ENCODE measurements at regions not wholly inside any gene's neighbourhood (a gene's known extent, or its start where the extent isn't known, plus 50 kb on each side); places are given as distances from the start of the nearest gene placed in this dataset.

DNA sequence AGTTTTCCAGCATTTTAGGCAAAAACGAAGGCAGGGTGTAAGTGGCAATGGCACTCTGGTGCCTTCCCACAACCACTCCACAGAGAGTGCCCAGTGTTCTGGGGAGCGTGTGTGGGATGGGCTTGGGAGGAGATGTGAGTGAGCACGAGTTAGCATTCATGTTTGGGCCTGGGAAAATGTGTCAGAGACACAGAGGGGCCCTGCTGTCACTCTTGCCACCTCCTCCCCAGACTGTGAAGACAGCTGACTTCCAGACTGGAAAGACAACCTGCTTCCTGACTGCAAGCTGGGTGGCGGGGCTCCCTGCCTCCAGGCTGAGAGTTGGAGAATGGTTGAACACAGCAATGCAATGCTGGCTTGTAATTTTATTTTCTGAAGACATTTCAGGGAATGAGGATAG is 454.5 kb upstream of the ZMIZ1 start:
- Histone ChIP-seq H3K79me2 (ENCODE audit: control insufficient read depth, insufficient read depth, low read length) (no peaks in the 10 kb centered on the region), H3K27ac (ENCODE audit: low read length in 2 of 2) (no peak overlapping the region), H3K9ac (ENCODE audit: low read length) (no peak overlapping the region), H2AFZ (ENCODE audit: insufficient read depth, low read depth, low read length, poor library complexity, severe bottlenecking) (no peak overlapping the region), H4K20me1 (ENCODE audit: control insufficient read depth, insufficient read depth, low read length, poor library complexity, severe bottlenecking) (no peaks in the 10 kb centered on the region), H3K36me3 (replicated peaks in 1 of 2; ENCODE audit: control extremely low read depth in 1 of 2, control insufficient read depth in 1 of 2, extremely low read depth in 1 of 2, insufficient read depth in 2 of 2, low read length in 1 of 2) (no peaks in the 10 kb centered on the region), H3K4me2 (replicated peaks; ENCODE audit: low read depth, low read length, poor library complexity, severe bottlenecking) (no peak overlapping the region), H3K9me3 (ENCODE audit: control extremely low read depth in 1 of 3, control insufficient read depth in 2 of 3, insufficient read depth in 1 of 3, low read length in 2 of 3) (peaks cover 0 to 3% (median 0%) of the 10 kb centered on the region in 3 donors), H3K4me1 (ENCODE audit: control insufficient read depth in 2 of 2, insufficient read depth in 2 of 2, low read length in 2 of 2) (no peaks in the 10 kb centered on the region), H3K27me3 (replicated peaks in 1 of 4; ENCODE audit: control extremely low read depth in 1 of 4, control insufficient read depth in 3 of 4, insufficient read depth in 4 of 4, low read length in 3 of 4) (peaks cover 0 to 9% (median 0%) of the 10 kb centered on the region in 4 experiments), H3K4me3 (ENCODE audit: control extremely low read depth in 1 of 5, extremely low read depth in 1 of 5, insufficient read depth in 1 of 5, low read depth in 2 of 5, low read length in 4 of 5) (no peak overlapping the region)
- Mint-ChIP-seq H3K27ac (no peak overlapping the region), H3K9me3 (ENCODE audit: insufficient read depth) (no peaks in the 10 kb centered on the region), H3K27me3 (peaks cover 26% of the 10 kb centered on the region), H3K4me3 (no peak overlapping the region), H3K4me1 (no peaks in the 10 kb centered on the region)
- intact Hi-C loops (cut with micrococcal nuclease) = no loop called here
- ChIA-PET CTCF (interaction anchor here (1.2 kb wide), 1 partner anchor 583 kb away, joined by 3 read pairs; no protein-coding TSS in a partner anchor), POLR2A (no interaction called here)
- no peak for ATAC-seq (ENCODE audit: low read depth)
- no peak for DNase-seq
- TF ChIP-seq EZH2 (IDR thresholded peaks at IDR 0.05; ENCODE audit: borderline replicate concordance, insufficient read depth, low read depth, low read length, poor library complexity, severe bottlenecking) = no peak
- TF ChIP-seq, protein P1, sequence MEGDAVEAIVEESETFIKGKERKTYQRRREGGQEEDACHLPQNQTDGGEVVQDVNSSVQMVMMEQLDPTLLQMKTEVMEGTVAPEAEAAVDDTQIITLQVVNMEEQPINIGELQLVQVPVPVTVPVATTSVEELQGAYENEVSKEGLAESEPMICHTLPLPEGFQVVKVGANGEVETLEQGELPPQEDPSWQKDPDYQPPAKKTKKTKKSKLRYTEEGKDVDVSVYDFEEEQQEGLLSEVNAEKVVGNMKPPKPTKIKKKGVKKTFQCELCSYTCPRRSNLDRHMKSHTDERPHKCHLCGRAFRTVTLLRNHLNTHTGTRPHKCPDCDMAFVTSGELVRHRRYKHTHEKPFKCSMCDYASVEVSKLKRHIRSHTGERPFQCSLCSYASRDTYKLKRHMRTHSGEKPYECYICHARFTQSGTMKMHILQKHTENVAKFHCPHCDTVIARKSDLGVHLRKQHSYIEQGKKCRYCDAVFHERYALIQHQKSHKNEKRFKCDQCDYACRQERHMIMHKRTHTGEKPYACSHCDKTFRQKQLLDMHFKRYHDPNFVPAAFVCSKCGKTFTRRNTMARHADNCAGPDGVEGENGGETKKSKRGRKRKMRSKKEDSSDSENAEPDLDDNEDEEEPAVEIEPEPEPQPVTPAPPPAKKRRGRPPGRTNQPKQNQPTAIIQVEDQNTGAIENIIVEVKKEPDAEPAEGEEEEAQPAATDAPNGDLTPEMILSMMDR (IDR thresholded peaks at IDR 0.05) = no peak
- WGBS (ENCODE audit: insufficient coverage) = 83% methylated on average over 1 of the region's 4 CpGs

DNA sequence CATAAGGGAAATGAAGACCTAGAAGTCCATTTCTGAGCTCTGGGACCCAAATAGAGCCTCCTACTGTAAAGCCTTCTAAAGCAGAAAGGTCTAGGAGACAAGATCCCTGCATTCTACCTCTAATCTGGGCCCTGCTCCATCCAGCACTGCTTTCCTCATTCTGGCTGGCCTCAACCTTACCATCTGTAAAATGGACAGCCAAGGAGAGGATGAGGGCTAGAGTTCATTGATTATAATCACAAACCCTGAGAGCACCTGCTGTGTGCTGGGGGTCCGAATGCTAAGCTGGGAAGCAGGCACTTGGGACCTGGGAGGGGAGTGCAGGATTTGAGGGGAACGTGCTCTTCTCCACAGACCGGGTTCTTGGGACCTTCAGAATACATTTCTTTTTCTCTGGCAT is 454.0 kb upstream of the ZMIZ1 start:
- Histone ChIP-seq H3K4me2 (replicated peaks; ENCODE audit: low read depth, low read length, poor library complexity, severe bottlenecking) (no peak overlapping the region), H3K4me1 (ENCODE audit: control insufficient read depth in 2 of 2, insufficient read depth in 2 of 2, low read length in 2 of 2) (no peaks in the 10 kb centered on the region), H3K9ac (ENCODE audit: low read length) (no peak overlapping the region), H3K9me3 (ENCODE audit: control extremely low read depth in 1 of 3, control insufficient read depth in 2 of 3, insufficient read depth in 1 of 3, low read length in 2 of 3) (peaks cover 0 to 3% (median 0%) of the 10 kb centered on the region in 3 donors), H3K79me2 (ENCODE audit: control insufficient read depth, insufficient read depth, low read length) (no peaks in the 10 kb centered on the region), H3K27ac (ENCODE audit: low read length in 2 of 2) (no peak overlapping the region), H2AFZ (ENCODE audit: insufficient read depth, low read depth, low read length, poor library complexity, severe bottlenecking) (no peak overlapping the region), H3K4me3 (ENCODE audit: control extremely low read depth in 1 of 5, extremely low read depth in 1 of 5, insufficient read depth in 1 of 5, low read depth in 2 of 5, low read length in 4 of 5) (no peak overlapping the region), H3K27me3 (replicated peaks in 1 of 4; ENCODE audit: control extremely low read depth in 1 of 4, control insufficient read depth in 3 of 4, insufficient read depth in 4 of 4, low read length in 3 of 4) (peaks cover 0 to 9% (median 0%) of the 10 kb centered on the region in 4 experiments), H4K20me1 (ENCODE audit: control insufficient read depth, insufficient read depth, low read length, poor library complexity, severe bottlenecking) (no peaks in the 10 kb centered on the region), H3K36me3 (replicated peaks in 1 of 2; ENCODE audit: control extremely low read depth in 1 of 2, control insufficient read depth in 1 of 2, extremely low read depth in 1 of 2, insufficient read depth in 2 of 2, low read length in 1 of 2) (no peaks in the 10 kb centered on the region)
- no peak for TF ChIP-seq EZH2 (IDR thresholded peaks at IDR 0.05; ENCODE audit: borderline replicate concordance, insufficient read depth, low read depth, low read length, poor library complexity, severe bottlenecking)
- TF ChIP-seq, protein P1 (IDR thresholded peaks at IDR 0.05) = no peak
- no peak for DNase-seq
- 89% methylated on average over 3 of the region's 3 CpGs for WGBS (ENCODE audit: insufficient coverage)
- Mint-ChIP-seq H3K4me3 (no peak overlapping the region), H3K27me3 (peaks cover 26% of the 10 kb centered on the region), H3K4me1 (no peaks in the 10 kb centered on the region), H3K27ac (no peak overlapping the region), H3K9me3 (ENCODE audit: insufficient read depth) (no peaks in the 10 kb centered on the region)
- no peak for ATAC-seq (ENCODE audit: low read depth)
- POLR2A ChIA-PET = no interaction called here
- CTCF ChIA-PET = interaction anchor here (1.2 kb wide), 1 partner anchor 582 kb away, joined by 3 read pairs; no protein-coding TSS in a partner anchor
- intact Hi-C loops (cut with micrococcal nuclease) = no loop called here
